ENCODE measurements at regions not wholly inside any gene's neighbourhood (a gene's known extent, or its start where the extent isn't known, plus 50 kb on each side); places are given as distances from the start of the nearest gene placed in this dataset.

DNA sequence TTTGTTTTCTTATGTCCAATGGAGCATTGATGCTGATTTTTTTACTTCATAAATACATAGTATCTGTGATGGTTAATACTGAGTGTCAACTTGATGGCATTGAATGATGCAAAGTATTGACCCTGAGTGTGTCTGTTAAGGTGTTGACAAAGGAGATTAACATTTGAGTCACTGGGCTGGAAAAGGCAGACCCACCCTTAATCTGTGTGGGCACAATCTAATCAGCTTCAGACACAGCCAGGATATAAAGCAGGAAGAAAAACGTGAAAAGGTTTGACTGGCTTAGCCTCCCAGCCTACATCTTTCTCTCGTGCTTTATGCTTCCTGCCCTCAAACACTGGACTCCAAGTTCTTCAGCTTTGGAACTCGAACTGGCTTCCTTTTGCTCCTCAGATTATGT lies 230.6 kb upstream of the SPRY1 start:
- no peak for TF ChIP-seq POLR2A (IDR thresholded peaks at IDR 0.05)
- TF ChIP-seq, protein P1, sequence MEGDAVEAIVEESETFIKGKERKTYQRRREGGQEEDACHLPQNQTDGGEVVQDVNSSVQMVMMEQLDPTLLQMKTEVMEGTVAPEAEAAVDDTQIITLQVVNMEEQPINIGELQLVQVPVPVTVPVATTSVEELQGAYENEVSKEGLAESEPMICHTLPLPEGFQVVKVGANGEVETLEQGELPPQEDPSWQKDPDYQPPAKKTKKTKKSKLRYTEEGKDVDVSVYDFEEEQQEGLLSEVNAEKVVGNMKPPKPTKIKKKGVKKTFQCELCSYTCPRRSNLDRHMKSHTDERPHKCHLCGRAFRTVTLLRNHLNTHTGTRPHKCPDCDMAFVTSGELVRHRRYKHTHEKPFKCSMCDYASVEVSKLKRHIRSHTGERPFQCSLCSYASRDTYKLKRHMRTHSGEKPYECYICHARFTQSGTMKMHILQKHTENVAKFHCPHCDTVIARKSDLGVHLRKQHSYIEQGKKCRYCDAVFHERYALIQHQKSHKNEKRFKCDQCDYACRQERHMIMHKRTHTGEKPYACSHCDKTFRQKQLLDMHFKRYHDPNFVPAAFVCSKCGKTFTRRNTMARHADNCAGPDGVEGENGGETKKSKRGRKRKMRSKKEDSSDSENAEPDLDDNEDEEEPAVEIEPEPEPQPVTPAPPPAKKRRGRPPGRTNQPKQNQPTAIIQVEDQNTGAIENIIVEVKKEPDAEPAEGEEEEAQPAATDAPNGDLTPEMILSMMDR (IDR thresholded peaks at IDR 0.05), result no peak
